Naive B cell (primary cell): ENCODE measurements at regions not wholly inside any gene's neighbourhood (a gene's known extent, or its start where the extent isn't known, plus 50 kb on each side); places are given as distances from the start of the nearest gene placed in this dataset.
"Not testable (repeated sequence)": the region's sequence is repeated elsewhere in the genome, so short reads cannot be mapped to it uniquely, and the experiment has no call there.

Source experiments
- ATAC-seq, 2 donors: fragments of 150-1000 bp; cut with Tn5 transposase; 2 replicates each; pipeline ENCODE4 v1.10.0; 2021; ENCODE audit warnings: low read depth in 2 of 2, mild to moderate bottlenecking in 2 of 2, moderate library complexity in 2 of 2
- DNase-seq: peaks from one replicate; pipeline ENCODE4 v3.0.0; 2022
- H3K27ac Mint-ChIP-seq, 6 donors: one replicate each; pipeline ENCODE4 v1.8.0; 2020 to 2022; ENCODE audit warnings: mild to moderate bottlenecking in 6 of 6, mixed read lengths in 6 of 6, moderate library complexity in 5 of 6, inconsistent platforms in 2 of 6
- H3K27me3 Mint-ChIP-seq, 3 donors: one replicate each; pipeline ENCODE4 v1.8.0; 2021 to 2022; ENCODE audit warnings: mixed read lengths in 3 of 3, mild to moderate bottlenecking in 1 of 3
- H3K36me3 Mint-ChIP-seq, 2 donors: one replicate each; pipeline ENCODE4 v1.8.0; 2020 to 2022; ENCODE audit warnings: mixed read lengths in 2 of 2, inconsistent platforms in 1 of 2, mild to moderate bottlenecking in 1 of 2
- H3K4me1 Mint-ChIP-seq, 3 donors: one replicate each; pipeline ENCODE4 v1.8.0; 2020 to 2022; ENCODE audit warnings: mixed read lengths in 3 of 3, inconsistent platforms in 1 of 3, mild to moderate bottlenecking in 1 of 3, moderate library complexity in 1 of 3
- H3K4me3 Mint-ChIP-seq, 8 donors: one replicate each; pipeline ENCODE4 v1.8.0; 2020 to 2022; ENCODE audit warnings: mild to moderate bottlenecking in 8 of 8, mixed read lengths in 8 of 8, moderate library complexity in 8 of 8, inconsistent platforms in 2 of 8
- H3K9me3 Mint-ChIP-seq, 7 donors: one replicate each; pipeline ENCODE4 v1.8.0; 2020 to 2022; ENCODE audit warnings: mixed read lengths in 7 of 7, mild to moderate bottlenecking in 5 of 7, inconsistent platforms in 2 of 7, moderate library complexity in 1 of 7

GRCh38 chr14:57009585-57010515 lies 199.6 kb upstream of the OTX2 start:
- Mint-ChIP-seq H3K4me1 (no peaks in the 10 kb centered on the region), H3K27me3 (peaks cover 0 to 15% (median 0%) of the 10 kb centered on the region in 3 donors), H3K27ac (no peak overlapping the region), H3K4me3 (no peak overlapping the region), H3K9me3 (peaks cover 5 to 36% (median 9%) of the 10 kb centered on the region in 7 donors), H3K36me3 (peaks cover 0 to 14% of the 10 kb centered on the region in 2 donors)
- no peak for ATAC-seq
- DNase-seq: no peak

DNA sequence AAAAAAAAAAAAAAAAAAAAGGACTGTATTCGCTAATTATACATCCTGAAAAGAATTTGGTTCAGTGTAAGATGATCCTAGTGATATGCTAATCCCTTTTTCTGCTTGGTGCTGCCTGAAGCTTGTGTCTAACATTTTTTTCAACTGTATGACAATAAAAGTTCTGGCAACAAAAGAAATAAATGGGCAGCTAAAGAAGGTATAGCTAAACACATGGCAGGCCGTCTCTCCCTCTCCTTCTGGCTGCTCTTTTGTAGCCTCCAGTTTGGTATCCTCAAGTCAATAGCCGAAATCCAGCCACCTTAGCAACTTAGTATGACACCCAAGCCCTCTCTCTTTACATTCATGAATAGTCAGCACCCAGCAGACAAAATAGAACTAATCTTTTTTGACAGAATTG lies 198.3 kb upstream of the OTX2 start:
- H3K4me3 Mint-ChIP-seq: no peak overlapping the region
- H3K4me1 Mint-ChIP-seq: no peaks in the 10 kb centered on the region
- peaks cover 2 to 24% (median 6%) of the 10 kb centered on the region in 7 donors for H3K9me3 Mint-ChIP-seq
- H3K27ac Mint-ChIP-seq: no peak overlapping the region
- peaks cover 0 to 15% (median 4%) of the 10 kb centered on the region in 3 donors for H3K27me3 Mint-ChIP-seq
- peaks cover 0 to 10% of the 10 kb centered on the region in 2 donors for H3K36me3 Mint-ChIP-seq
- no peak for ATAC-seq
- no peak for DNase-seq

DNA sequence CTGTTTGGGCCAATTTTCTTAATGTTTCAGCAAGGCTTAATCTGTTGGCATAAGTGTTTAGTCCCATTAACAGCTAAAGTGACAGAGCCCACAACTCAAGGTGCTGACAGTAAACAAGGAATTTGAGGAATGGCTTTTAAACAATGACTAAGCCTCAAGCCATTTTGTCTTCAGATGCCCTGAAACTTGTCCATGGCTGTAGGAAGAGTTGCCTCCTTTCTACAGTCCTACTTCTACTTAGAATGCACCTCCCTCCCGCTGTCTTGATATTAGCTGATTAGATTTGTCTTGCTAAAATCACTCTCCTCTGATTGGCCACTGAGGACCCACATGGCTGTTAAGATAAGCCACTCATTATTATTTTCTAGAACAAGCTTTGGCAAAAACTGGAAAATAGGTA lies 188.4 kb upstream of the OTX2 start:
- Mint-ChIP-seq H3K27me3 (peaks cover 0 to 9% (median 6%) of the 10 kb centered on the region in 3 donors), H3K4me3 (no peak overlapping the region), H3K27ac (no peak overlapping the region), H3K4me1 (no peaks in the 10 kb centered on the region), H3K9me3 (peaks cover 0 to 3% (median 0%) of the 10 kb centered on the region in 7 donors), H3K36me3 (no peaks in the 10 kb centered on the region)
- DNase-seq (no peak), ATAC-seq (no peak)

DNA sequence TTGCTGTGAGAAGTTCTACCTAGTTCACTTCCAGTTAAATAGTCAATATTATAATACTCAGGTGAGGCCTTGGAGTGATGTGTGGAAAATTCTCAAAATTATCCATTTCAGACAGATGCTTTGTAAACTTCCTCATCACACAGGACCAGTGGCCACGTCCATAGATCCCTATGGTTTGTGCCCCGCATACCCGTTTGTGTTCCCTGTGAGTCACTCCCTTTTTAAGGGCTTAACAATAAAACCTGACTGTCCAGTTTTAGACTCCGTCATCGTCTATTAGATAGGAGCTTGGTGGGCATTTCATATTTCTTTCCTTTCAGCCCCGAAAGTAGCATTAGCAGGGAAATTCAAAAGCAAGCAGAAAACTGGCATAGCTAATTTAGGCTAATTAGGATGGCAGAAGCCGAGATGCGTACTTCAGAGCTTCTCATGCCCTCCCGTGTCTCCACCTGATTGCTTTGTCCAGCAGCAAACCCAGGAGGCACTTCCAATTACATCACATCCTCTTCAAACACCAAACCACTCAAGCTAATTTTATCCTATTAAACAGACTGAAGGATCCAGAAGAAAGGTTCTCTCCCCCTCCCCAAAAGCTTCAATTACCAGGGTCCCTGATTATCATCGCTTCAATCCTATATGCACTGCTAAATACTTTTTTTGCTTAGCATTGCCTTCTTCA lies 186.6 kb upstream of the OTX2 start:
- no peaks in the 10 kb centered on the region for H3K36me3 Mint-ChIP-seq
- peaks cover 0 to 14% (median 4%) of the 10 kb centered on the region in 7 donors for H3K9me3 Mint-ChIP-seq
- no peak overlapping the region for H3K4me3 Mint-ChIP-seq
- no peaks in the 10 kb centered on the region for H3K4me1 Mint-ChIP-seq
- DNase-seq (no peak), ATAC-seq (no peak)
- no peak overlapping the region for H3K27ac Mint-ChIP-seq
- peaks cover 0 to 9% (median 6%) of the 10 kb centered on the region in 3 donors for H3K27me3 Mint-ChIP-seq

DNA sequence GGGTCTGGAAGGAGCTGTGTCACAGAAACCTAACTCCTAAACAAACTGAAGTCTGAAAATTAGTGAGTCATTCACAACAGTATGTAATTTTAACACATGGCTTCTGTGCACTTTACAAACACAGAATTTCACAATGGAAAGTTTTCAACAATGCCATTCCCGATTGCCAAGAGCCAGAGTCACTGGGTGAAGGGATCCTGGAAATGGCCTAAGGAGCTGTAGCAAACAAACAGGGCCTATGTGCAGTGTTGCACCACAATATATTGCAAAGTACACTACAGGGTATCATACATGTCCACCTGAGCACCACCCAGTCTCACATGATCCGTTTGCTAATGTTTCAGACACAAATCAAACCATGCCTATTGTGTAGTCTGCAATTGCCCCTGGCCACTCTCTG lies 184.7 kb upstream of the OTX2 start:
- Mint-ChIP-seq H3K9me3 (peaks cover 0 to 16% (median 6%) of the 10 kb centered on the region in 7 donors), H3K4me3 (no peak overlapping the region), H3K36me3 (no peaks in the 10 kb centered on the region), H3K27me3 (peaks cover 0 to 6% (median 6%) of the 10 kb centered on the region in 3 donors), H3K4me1 (no peaks in the 10 kb centered on the region), H3K27ac (no peak overlapping the region)
- DNase-seq (no peak), ATAC-seq (no peak)

- no peak for ATAC-seq
- no peak overlapping the region for H3K27ac Mint-ChIP-seq
- H3K4me3 Mint-ChIP-seq: no peak overlapping the region
- H3K27me3 Mint-ChIP-seq: no peaks in the 10 kb centered on the region
- H3K36me3 Mint-ChIP-seq: no peaks in the 10 kb centered on the region
- no peak for DNase-seq
- no peaks in the 10 kb centered on the region for H3K4me1 Mint-ChIP-seq
- H3K9me3 Mint-ChIP-seq: peaks cover 0 to 16% (median 6%) of the 10 kb centered on the region in 7 donors
Observed at GRCh38 chr14:56992332-56992820, 182.1 kb upstream of the OTX2 start.

DNA sequence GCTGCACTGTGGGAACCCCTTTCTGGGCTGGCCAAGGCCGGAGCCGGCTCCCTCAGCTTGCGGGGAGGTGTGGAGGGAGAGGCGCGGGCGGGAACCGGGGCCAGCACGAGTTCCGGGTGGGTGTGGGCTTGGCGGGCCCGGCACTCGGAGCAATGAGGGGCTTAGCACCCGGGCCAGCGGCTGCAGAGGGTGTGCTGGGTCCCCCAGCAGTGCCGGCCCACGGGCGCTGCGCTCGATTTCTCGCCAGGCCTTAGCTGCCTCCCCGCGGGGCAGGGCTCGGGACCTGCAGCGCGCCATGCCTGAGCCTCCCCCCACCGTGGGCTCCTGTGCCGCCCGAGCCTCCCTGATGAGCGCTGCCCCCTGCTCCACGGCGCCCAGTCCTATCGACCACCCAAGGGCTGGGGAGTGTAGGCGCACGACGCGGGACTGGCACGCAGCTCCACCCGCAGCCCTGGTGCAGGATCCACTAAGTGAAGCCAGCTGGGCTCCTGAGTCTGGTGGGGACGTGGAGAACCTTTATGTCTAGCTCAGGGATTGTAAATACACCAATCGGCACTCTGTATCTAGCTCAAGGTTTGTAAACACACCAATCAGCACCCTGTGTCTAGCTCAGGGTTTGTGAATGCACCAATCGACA lies 180.8 kb upstream of the OTX2 start:
- DNase-seq, H3K4me3 Mint-ChIP-seq, ATAC-seq, H3K36me3 Mint-ChIP-seq, H3K27me3 Mint-ChIP-seq, H3K27ac Mint-ChIP-seq, H3K4me1 Mint-ChIP-seq: not testable (repeated sequence)
- H3K9me3 Mint-ChIP-seq: peaks cover 0 to 16% (median 7%) of the 10 kb centered on the region in 7 donors

DNA sequence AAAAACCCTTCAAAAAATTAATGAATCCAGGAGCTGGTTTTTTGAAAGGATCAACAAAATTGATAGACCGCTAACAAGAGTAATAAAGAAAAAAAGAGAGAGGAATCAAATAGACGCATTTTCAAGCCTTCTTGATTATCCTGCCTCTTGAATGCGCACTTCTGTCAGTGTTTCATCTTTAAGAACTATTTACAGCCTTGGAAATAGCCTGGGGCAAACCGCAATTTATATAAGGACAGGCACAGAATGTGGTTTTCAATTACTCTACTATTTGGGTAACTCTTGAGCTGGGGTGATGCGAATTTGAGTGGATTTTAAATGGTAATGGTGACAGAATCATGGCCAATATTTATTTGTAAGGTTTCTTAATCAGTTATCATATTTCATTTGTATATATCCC lies 179.1 kb upstream of the OTX2 start:
- DNase-seq (no peak), ATAC-seq (no peak)
- no peak overlapping the region for H3K27ac Mint-ChIP-seq
- no peaks in the 10 kb centered on the region for H3K4me1 Mint-ChIP-seq
- peaks cover 0 to 16% (median 7%) of the 10 kb centered on the region in 7 donors for H3K9me3 Mint-ChIP-seq
- H3K4me3 Mint-ChIP-seq: no peak overlapping the region
- no peaks in the 10 kb centered on the region for H3K36me3 Mint-ChIP-seq
- no peaks in the 10 kb centered on the region for H3K27me3 Mint-ChIP-seq

DNA sequence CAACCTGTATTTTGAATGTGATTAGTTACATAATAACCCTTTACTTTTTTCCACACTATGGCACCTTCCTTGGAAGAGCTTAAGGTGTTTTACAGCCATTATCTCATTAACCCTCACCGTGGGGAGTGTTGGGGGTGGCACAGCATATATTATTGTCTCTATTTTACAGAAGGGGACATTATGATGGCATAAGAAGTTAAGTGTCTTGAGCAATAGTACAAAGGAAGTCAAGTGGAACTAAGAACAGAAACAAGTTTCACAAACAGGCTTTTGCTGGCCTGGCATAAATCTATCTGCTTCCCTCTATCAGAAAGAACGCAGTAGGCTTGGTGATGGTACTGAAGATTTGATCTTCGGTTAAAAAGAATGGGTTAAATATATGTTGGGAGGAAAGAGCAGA lies 169.7 kb upstream of the OTX2 start:
- H3K4me1 Mint-ChIP-seq: no peaks in the 10 kb centered on the region
- H3K27me3 Mint-ChIP-seq: peaks cover 8 to 13% (median 12%) of the 10 kb centered on the region in 3 donors
- no peak overlapping the region for H3K27ac Mint-ChIP-seq
- H3K4me3 Mint-ChIP-seq: no peak overlapping the region
- H3K9me3 Mint-ChIP-seq: no peaks in the 10 kb centered on the region
- ATAC-seq: no peak
- DNase-seq: no peak
- H3K36me3 Mint-ChIP-seq: no peaks in the 10 kb centered on the region

DNA sequence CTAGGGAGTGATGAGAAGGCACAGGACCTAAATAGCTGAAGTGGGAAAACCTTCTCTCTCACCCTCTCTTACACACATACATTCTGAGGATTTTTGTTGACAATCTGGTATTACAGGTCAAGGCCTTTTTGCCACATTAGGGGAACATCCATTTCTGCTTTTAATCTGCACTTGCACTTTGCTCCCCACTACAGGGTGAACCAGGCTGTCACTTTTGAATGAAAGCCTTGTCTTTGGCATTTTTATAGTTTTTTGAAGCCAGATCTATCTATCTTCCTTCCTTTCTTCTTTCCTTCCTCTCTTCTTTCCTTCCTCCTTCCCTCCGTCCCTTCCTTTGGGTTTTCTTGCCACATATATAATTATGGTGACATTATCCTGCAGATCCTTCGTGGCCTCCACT lies 165.9 kb upstream of the OTX2 start:
- Mint-ChIP-seq H3K4me1 (no peaks in the 10 kb centered on the region), H3K36me3 (no peaks in the 10 kb centered on the region), H3K27me3 (peaks cover 7 to 13% (median 8%) of the 10 kb centered on the region in 3 donors), H3K9me3 (no peaks in the 10 kb centered on the region), H3K4me3 (no peak overlapping the region), H3K27ac (no peak overlapping the region)
- DNase-seq (no peak), ATAC-seq (no peak)

DNA sequence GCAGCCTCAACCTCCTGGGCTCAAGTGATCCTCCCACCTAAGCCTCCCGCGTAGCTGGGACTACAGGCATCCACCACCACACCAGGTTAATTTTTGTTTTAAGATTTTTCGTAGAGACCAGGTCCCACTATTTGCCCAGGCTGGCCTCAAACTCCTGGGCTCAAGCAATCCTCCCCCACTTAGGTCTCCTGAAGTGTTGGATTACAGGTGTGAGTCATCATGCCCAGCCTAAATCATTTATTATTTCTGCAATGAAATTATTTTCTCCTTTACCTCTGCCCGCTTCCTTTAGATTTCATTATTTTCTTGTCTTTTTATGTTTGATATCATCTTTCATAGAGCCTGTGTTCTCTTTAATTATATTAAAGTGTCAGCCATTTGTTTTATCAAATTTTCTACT lies 165.2 kb upstream of the OTX2 start:
- H3K9me3 Mint-ChIP-seq: no peaks in the 10 kb centered on the region
- DNase-seq (no peak), ATAC-seq (no peak)
- H3K27ac Mint-ChIP-seq: no peak overlapping the region
- H3K27me3 Mint-ChIP-seq: peaks cover 5 to 13% (median 8%) of the 10 kb centered on the region in 3 donors
- H3K36me3 Mint-ChIP-seq: no peaks in the 10 kb centered on the region
- H3K4me1 Mint-ChIP-seq: no peaks in the 10 kb centered on the region
- no peak overlapping the region for H3K4me3 Mint-ChIP-seq

DNA sequence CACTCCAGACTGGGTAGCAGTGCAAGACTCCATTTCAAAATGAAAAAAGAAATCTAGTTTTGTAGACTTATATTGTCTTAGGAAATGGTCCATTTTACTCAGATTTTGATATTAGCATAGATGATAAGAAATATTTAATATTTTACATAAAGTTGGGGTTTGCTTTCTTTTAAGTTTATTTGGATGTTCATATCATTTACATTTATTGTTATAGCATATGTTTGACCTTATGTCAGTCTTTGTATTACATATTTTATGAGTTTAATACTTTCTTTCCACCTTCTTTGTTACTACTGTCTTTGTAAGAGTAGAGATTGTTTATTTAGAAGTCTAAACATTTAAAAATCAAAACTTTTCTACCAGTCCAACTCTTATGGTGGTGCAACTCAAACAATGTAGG lies 162.7 kb upstream of the OTX2 start:
- ATAC-seq (no peak), DNase-seq (no peak)
- Mint-ChIP-seq H3K4me3 (no peak overlapping the region), H3K27me3 (peaks cover 0 to 13% (median 8%) of the 10 kb centered on the region in 3 donors), H3K36me3 (no peaks in the 10 kb centered on the region), H3K4me1 (no peaks in the 10 kb centered on the region), H3K27ac (no peak overlapping the region), H3K9me3 (peaks cover 0 to 7% (median 5%) of the 10 kb centered on the region in 7 donors)

- DNase-seq (no peak), ATAC-seq (no peak)
- Mint-ChIP-seq H3K27ac (peak overlapping the region in 1 of 6 donors; percentile 10), H3K36me3 (no peaks in the 10 kb centered on the region), H3K9me3 (peaks cover 0 to 5% (median 4%) of the 10 kb centered on the region in 7 donors), H3K4me3 (no peak overlapping the region), H3K27me3 (peaks cover 0 to 5% (median 0%) of the 10 kb centered on the region in 3 donors), H3K4me1 (no peaks in the 10 kb centered on the region)
Observed at GRCh38 chr14:56964895-56965294, 154.6 kb upstream of the OTX2 start.
